ENCODE measurements at regions not wholly inside any gene's neighbourhood (a gene's known extent, or its start where the extent isn't known, plus 50 kb on each side); places are given as distances from the start of the nearest gene placed in this dataset.

DNA sequence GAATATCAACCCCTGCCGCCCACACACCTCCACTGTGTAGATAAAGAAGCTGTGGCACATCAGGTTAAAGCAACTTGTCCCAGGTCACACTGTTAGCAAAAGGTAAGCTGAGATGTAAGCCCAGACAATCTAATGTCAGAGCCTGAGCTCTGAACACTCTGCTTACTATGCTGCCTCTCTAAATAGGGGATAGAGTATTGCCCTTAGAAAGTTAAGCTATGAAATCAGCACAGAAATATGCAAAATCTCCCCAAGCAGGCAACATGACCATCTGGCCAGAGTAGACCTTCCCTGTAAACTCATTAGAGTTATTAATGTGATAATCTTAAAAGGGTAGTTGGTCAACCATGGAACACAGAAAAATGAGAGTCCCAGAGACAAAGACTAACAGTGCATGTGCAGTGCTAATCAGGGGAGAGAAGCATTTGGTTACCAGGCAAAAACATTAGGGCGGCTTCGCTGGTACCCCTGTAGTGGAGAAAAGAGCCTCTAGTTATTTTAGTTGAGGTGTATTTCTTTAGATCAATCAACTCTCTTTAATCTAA lies 171.0 kb downstream of the BTG1 start:
- H4K20me1 ChIP-seq (ENCODE audit: insufficient read depth, low read length), result no peaks in the 10 kb centered on the region
- no peaks in the 10 kb centered on the region for H3K36me3 ChIP-seq (replicated peaks; ENCODE audit: low read depth, low read length)
- H3K79me2 ChIP-seq (ENCODE audit: low read length), result no peaks in the 10 kb centered on the region
- no peaks in the 10 kb centered on the region for H3K9me3 ChIP-seq (ENCODE audit: insufficient read depth, low read length)
- H3K27me3 ChIP-seq (ENCODE audit: low read depth, low read length), result no peaks in the 10 kb centered on the region
- H3K4me1 ChIP-seq (ENCODE audit: low read length), result no peaks in the 10 kb centered on the region
- no peak overlapping the region for H3K27ac ChIP-seq (ENCODE audit: low read length)
- no peak overlapping the region for H3K4me3 ChIP-seq (ENCODE audit: low read length)
- no peak overlapping the region for H2AFZ ChIP-seq (ENCODE audit: low read depth, low read length)
- TF ChIP-seq, protein P1, sequence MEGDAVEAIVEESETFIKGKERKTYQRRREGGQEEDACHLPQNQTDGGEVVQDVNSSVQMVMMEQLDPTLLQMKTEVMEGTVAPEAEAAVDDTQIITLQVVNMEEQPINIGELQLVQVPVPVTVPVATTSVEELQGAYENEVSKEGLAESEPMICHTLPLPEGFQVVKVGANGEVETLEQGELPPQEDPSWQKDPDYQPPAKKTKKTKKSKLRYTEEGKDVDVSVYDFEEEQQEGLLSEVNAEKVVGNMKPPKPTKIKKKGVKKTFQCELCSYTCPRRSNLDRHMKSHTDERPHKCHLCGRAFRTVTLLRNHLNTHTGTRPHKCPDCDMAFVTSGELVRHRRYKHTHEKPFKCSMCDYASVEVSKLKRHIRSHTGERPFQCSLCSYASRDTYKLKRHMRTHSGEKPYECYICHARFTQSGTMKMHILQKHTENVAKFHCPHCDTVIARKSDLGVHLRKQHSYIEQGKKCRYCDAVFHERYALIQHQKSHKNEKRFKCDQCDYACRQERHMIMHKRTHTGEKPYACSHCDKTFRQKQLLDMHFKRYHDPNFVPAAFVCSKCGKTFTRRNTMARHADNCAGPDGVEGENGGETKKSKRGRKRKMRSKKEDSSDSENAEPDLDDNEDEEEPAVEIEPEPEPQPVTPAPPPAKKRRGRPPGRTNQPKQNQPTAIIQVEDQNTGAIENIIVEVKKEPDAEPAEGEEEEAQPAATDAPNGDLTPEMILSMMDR (IDR thresholded peaks at IDR 0.05; ENCODE audit: low read depth, low read length), result no peak
- TF ChIP-seq EZH2phosphoT487 (IDR thresholded peaks at IDR 0.05; ENCODE audit: low read depth), result no peak
- no peak overlapping the region for H3K4me2 ChIP-seq (ENCODE audit: low read length)
- H3K9ac ChIP-seq (ENCODE audit: low read length), result no peak overlapping the region

DNA sequence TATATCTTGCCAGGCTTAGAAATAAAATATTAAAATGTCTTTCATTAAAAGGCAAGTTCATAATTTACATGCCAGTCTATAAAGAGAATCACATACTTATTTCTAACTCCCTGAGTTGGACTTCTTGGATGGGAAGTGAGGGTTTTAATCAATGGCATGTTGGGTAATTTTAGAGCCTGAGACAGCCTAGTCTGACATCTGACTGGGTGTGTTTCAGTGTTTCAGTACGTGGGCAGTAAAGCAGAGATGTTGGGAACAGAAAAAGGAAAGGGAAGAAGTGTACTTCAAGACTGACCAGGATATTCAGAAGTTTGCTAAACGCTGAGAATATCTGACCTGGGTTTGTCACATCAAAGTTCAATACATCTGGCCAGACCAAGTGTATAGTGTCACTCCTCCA lies 171.8 kb downstream of the BTG1 start:
- no peak overlapping the region for H3K27ac ChIP-seq (ENCODE audit: low read length)

DNA sequence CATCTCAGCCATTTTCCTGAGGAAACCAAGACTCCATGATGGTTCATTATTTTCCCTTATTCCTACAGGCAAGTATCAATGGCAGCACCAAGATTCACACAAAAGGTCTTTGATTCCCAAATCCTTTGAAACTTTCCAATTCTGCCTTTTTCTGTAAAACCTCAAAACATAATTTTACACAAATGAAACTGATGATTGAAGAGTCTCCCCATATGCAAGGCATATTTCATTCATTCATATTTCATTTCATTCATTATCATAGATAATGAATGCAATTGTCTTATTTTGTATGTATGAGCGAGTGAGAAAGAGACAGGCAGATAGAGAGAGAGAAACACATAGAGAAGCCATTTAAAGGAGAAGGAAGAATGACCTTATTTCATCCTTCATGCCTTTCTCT lies 172.8 kb downstream of the BTG1 start:
- no peaks in the 10 kb centered on the region for H3K79me2 ChIP-seq (ENCODE audit: low read length)
- H3K27ac ChIP-seq (ENCODE audit: low read length), result no peak overlapping the region
- TF ChIP-seq EZH2phosphoT487 (IDR thresholded peaks at IDR 0.05; ENCODE audit: low read depth), result no peak
- TF ChIP-seq, protein P1 (IDR thresholded peaks at IDR 0.05; ENCODE audit: low read depth, low read length), result no peak
- H3K4me2 ChIP-seq (ENCODE audit: low read length), result no peak overlapping the region
- H3K27me3 ChIP-seq (ENCODE audit: low read depth, low read length), result no peaks in the 10 kb centered on the region
- H3K9me3 ChIP-seq (ENCODE audit: insufficient read depth, low read length), result no peaks in the 10 kb centered on the region
- no peak overlapping the region for H3K9ac ChIP-seq (ENCODE audit: low read length)
- peaks cover 9% of the 10 kb centered on the region for H3K4me1 ChIP-seq (ENCODE audit: low read length)
- H4K20me1 ChIP-seq (ENCODE audit: insufficient read depth, low read length), result no peaks in the 10 kb centered on the region
- H3K36me3 ChIP-seq (replicated peaks; ENCODE audit: low read depth, low read length), result no peaks in the 10 kb centered on the region
- H3K4me3 ChIP-seq (ENCODE audit: low read length), result no peak overlapping the region
- no peak overlapping the region for H2AFZ ChIP-seq (ENCODE audit: low read depth, low read length)

More for the DNA sequence above, 171.8 kb downstream of the BTG1 start:
- no peaks in the 10 kb centered on the region for H4K20me1 ChIP-seq (ENCODE audit: insufficient read depth, low read length)
- H2AFZ ChIP-seq (ENCODE audit: low read depth, low read length), result no peak overlapping the region
- H3K4me3 ChIP-seq (ENCODE audit: low read length), result no peak overlapping the region
- H3K4me1 ChIP-seq (ENCODE audit: low read length), result no peaks in the 10 kb centered on the region
- H3K9ac ChIP-seq (ENCODE audit: low read length), result no peak overlapping the region
- no peaks in the 10 kb centered on the region for H3K36me3 ChIP-seq (replicated peaks; ENCODE audit: low read depth, low read length)
- H3K27me3 ChIP-seq (ENCODE audit: low read depth, low read length), result no peaks in the 10 kb centered on the region
- no peaks in the 10 kb centered on the region for H3K79me2 ChIP-seq (ENCODE audit: low read length)
- H3K4me2 ChIP-seq (ENCODE audit: low read length), result no peak overlapping the region
- H3K9me3 ChIP-seq (ENCODE audit: insufficient read depth, low read length), result no peaks in the 10 kb centered on the region
- TF ChIP-seq EZH2phosphoT487 (IDR thresholded peaks at IDR 0.05; ENCODE audit: low read depth), result no peak
- TF ChIP-seq, protein P1 (IDR thresholded peaks at IDR 0.05; ENCODE audit: low read depth, low read length), result no peak

DNA sequence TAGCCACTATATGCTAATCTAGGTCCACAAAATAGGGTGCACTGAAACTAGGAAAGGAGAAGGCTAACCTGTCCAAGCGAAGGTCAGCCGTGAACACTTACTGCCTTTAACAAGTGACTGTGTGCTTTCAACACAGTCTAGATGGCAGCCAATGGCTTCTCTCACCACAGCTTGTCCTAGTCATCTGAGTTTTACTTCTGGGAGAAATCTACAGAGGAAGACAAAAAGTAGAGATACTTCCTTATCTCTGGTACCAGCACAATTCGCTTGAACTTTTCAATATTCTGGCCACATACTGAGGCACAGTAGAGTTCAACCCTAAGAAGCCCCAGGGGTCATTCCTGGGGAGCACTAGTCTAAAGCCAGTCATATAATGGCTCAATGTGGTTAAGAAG lies 176.9 kb downstream of the BTG1 start:
- TF ChIP-seq, protein P1 (IDR thresholded peaks at IDR 0.05; ENCODE audit: low read depth, low read length), result no peak
- no peak for TF ChIP-seq EZH2phosphoT487 (IDR thresholded peaks at IDR 0.05; ENCODE audit: low read depth)
- no peaks in the 10 kb centered on the region for H4K20me1 ChIP-seq (ENCODE audit: insufficient read depth, low read length)
- no peaks in the 10 kb centered on the region for H3K79me2 ChIP-seq (ENCODE audit: low read length)
- no peaks in the 10 kb centered on the region for H3K9me3 ChIP-seq (ENCODE audit: insufficient read depth, low read length)
- no peak overlapping the region for H3K9ac ChIP-seq (ENCODE audit: low read length)
- H3K27me3 ChIP-seq (ENCODE audit: low read depth, low read length), result no peaks in the 10 kb centered on the region
- no peak overlapping the region for H3K27ac ChIP-seq (ENCODE audit: low read length)
- no peak overlapping the region for H3K4me2 ChIP-seq (ENCODE audit: low read length)
- H3K36me3 ChIP-seq (replicated peaks; ENCODE audit: low read depth, low read length), result no peaks in the 10 kb centered on the region
- H2AFZ ChIP-seq (ENCODE audit: low read depth, low read length), result no peak overlapping the region
- H3K4me1 ChIP-seq (ENCODE audit: low read length), result peaks cover 22% of the 10 kb centered on the region
- H3K4me3 ChIP-seq (ENCODE audit: low read length), result no peak overlapping the region

Data from OCI-LY3 (cell line).